PFSK-1 (cell line): ENCODE measurements at regions not wholly inside any gene's neighbourhood (a gene's known extent, or its start where the extent isn't known, plus 50 kb on each side); places are given as distances from the start of the nearest gene placed in this dataset.

Experiments used
- SIN3A ChIP-seq: IDR thresholded peaks from 2 replicates; pipeline ENCODE4 v1.6.1; 2012; ENCODE audit warnings: mild to moderate bottlenecking, low read length, moderate library complexity, borderline replicate concordance; ENCODE audit not compliant: insufficient read depth
- TAF1 ChIP-seq: IDR thresholded peaks from 2 replicates; pipeline ENCODE4 v1.6.1; 2012; ENCODE audit warnings: low read length, control low read depth, borderline replicate concordance; ENCODE audit not compliant: insufficient read depth
- TF ChIP-seq, protein P1 (sequence below), 2 experiments: IDR thresholded peaks; 2 replicates each; pipeline versions ENCODE4 v1.6.1 to v1.8.0; 2011 to 2012; ENCODE audit warnings: low read depth in 2 of 2, low read length in 2 of 2, control low read depth in 1 of 2, inconsistent platforms in 1 of 2, mild to moderate bottlenecking in 1 of 2, moderate library complexity in 1 of 2; ENCODE audit not compliant: insufficient read depth in 1 of 2

DNA sequence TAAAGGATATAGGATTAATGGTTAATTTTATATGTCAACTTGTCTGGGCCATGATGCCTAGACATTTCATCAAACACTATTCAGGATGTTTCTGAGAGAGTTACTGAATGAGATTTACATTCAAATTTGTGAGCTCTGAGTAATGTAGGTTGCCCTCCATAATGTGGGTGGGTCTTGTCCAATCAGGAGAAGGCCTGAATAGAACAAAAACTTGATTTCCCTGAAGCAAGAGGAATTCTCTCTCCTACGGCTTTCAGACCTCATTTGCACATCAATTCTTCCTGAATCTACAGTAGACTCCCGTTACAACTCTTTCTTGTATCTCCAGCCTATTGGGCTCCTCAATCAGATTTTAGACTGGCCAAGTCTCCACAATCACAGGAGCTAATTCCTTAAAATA, 377.9 kb upstream of the PMFBP1 start:
- TF ChIP-seq TAF1 = no peak
- TF ChIP-seq SIN3A = no peak
- TF ChIP-seq, protein P1, sequence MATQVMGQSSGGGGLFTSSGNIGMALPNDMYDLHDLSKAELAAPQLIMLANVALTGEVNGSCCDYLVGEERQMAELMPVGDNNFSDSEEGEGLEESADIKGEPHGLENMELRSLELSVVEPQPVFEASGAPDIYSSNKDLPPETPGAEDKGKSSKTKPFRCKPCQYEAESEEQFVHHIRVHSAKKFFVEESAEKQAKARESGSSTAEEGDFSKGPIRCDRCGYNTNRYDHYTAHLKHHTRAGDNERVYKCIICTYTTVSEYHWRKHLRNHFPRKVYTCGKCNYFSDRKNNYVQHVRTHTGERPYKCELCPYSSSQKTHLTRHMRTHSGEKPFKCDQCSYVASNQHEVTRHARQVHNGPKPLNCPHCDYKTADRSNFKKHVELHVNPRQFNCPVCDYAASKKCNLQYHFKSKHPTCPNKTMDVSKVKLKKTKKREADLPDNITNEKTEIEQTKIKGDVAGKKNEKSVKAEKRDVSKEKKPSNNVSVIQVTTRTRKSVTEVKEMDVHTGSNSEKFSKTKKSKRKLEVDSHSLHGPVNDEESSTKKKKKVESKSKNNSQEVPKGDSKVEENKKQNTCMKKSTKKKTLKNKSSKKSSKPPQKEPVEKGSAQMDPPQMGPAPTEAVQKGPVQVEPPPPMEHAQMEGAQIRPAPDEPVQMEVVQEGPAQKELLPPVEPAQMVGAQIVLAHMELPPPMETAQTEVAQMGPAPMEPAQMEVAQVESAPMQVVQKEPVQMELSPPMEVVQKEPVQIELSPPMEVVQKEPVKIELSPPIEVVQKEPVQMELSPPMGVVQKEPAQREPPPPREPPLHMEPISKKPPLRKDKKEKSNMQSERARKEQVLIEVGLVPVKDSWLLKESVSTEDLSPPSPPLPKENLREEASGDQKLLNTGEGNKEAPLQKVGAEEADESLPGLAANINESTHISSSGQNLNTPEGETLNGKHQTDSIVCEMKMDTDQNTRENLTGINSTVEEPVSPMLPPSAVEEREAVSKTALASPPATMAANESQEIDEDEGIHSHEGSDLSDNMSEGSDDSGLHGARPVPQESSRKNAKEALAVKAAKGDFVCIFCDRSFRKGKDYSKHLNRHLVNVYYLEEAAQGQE (IDR thresholded peaks at IDR 0.05; ENCODE audit: insufficient read depth in 1 of 2, low read depth in 2 of 2, low read length in 2 of 2) = no peak
